CD14-positive monocyte (primary cell): ENCODE measurements at regions not wholly inside any gene's neighbourhood (a gene's known extent, or its start where the extent isn't known, plus 50 kb on each side); places are given as distances from the start of the nearest gene placed in this dataset.
A peak's percentile ranks its signal among the peaks of the same experiment; 100 is the strongest.

Experiments used
- DNase-seq, 3 donors: peaks; one replicate each; pipeline ENCODE4 v3.0.0-alpha.2; 2011 to 2022
- H2AFZ ChIP-seq: 2 replicates; pipeline ENCODE4 v1.6.0; 2012; ENCODE audit warnings: mild to moderate bottlenecking, low read depth, low read length, inconsistent platforms; ENCODE audit not compliant: insufficient read depth, poor library complexity, severe bottlenecking
- H3K27ac ChIP-seq, 2 donors: 1 replicate in 1 of 2; 2 replicates in 1 of 2; pipeline ENCODE4 v1.5.1; 2012 to 2013; ENCODE audit warnings: low read length in 2 of 2, control low read depth in 1 of 2, inconsistent platforms in 1 of 2, low read depth in 1 of 2, mild to moderate bottlenecking in 1 of 2
- H3K27me3 ChIP-seq, 2 donors: one replicate each; pipeline versions ENCODE4 v1.6.0 to v1.6.1; 2011 to 2013; ENCODE audit warnings: low read length in 2 of 2; ENCODE audit not compliant: control insufficient read depth in 2 of 2, insufficient read depth in 2 of 2
- H3K36me3 ChIP-seq, 2 donors: replicated peaks in 1 of 2; 1 replicate in 1 of 2; 2 replicates in 1 of 2; pipeline versions ENCODE4 v1.5.1 to v1.6.1; 2012 to 2013; ENCODE audit warnings: low read length in 2 of 2, control low read depth in 1 of 2, inconsistent platforms in 1 of 2, mild to moderate bottlenecking in 1 of 2; ENCODE audit not compliant: insufficient read depth in 2 of 2, control insufficient read depth in 1 of 2
- H3K4me1 ChIP-seq, 2 donors: 1 replicate in 1 of 2; 2 replicates in 1 of 2; pipeline versions ENCODE4 v1.5.1 to v1.6.1; 2012 to 2013; ENCODE audit warnings: low read length in 2 of 2, control low read depth in 1 of 2, inconsistent platforms in 1 of 2, mild to moderate bottlenecking in 1 of 2, moderate library complexity in 1 of 2; ENCODE audit not compliant: insufficient read depth in 2 of 2, control insufficient read depth in 1 of 2
- H3K4me2 ChIP-seq: replicated peaks from 2 replicates; pipeline ENCODE3; 2012; ENCODE audit warnings: low read length, moderate library complexity, mild to moderate bottlenecking; ENCODE audit not compliant: poor library complexity, severe bottlenecking; ENCODE audit errors: extremely low read depth
- H3K4me3 ChIP-seq, 3 experiments: fragments of 200-600 bp in 1 of 3; sonication (generic) in 1 of 3; replicated peaks in 1 of 3; 1 replicate in 2 of 3; 2 replicates in 1 of 3; pipeline ENCODE4 v1.5.1; 2011 to 2013; ENCODE audit warnings: low read length in 3 of 3, mild to moderate bottlenecking in 3 of 3, control low read depth in 2 of 3, low read depth in 2 of 3, inconsistent platforms in 1 of 3, moderate library complexity in 1 of 3
- H3K79me2 ChIP-seq: 2 replicates; pipeline ENCODE4 v1.6.0; 2012; ENCODE audit warnings: mild to moderate bottlenecking, control low read depth, inconsistent platforms, low read length, moderate library complexity; ENCODE audit not compliant: insufficient read depth
- H3K9ac ChIP-seq: 2 replicates; pipeline ENCODE4 v1.6.0; 2017; ENCODE audit warnings: low read length, mild to moderate bottlenecking; ENCODE audit not compliant: insufficient read depth, poor library complexity, severe bottlenecking
- H3K9me3 ChIP-seq, 2 donors: replicated peaks in 1 of 2; 1 replicate in 1 of 2; 2 replicates in 1 of 2; pipeline versions ENCODE4 v1.5.1 to v1.6.1; 2012 to 2013; ENCODE audit warnings: low read length in 2 of 2, control low read depth in 1 of 2; ENCODE audit not compliant: control insufficient read depth in 1 of 2, insufficient read depth in 1 of 2
- H4K20me1 ChIP-seq: 2 replicates; pipeline ENCODE4 v1.6.0; 2012; ENCODE audit warnings: mild to moderate bottlenecking, low read length, control low read depth, moderate library complexity; ENCODE audit not compliant: insufficient read depth
- H3K27ac Mint-ChIP-seq, 7 donors: one replicate each; pipeline ENCODE4 v1.8.0; 2020; ENCODE audit warnings: mild to moderate bottlenecking in 7 of 7, mixed read lengths in 7 of 7, moderate library complexity in 6 of 7, inconsistent platforms in 2 of 7
- H3K27me3 Mint-ChIP-seq, 3 donors: one replicate each; pipeline ENCODE4 v1.8.0; 2021 to 2022; ENCODE audit warnings: low read depth in 3 of 3, mild to moderate bottlenecking in 3 of 3, mixed read lengths in 3 of 3, moderate library complexity in 3 of 3, inconsistent platforms in 1 of 3
- H3K36me3 Mint-ChIP-seq, 2 donors: one replicate each; pipeline ENCODE4 v1.8.0; 2020; ENCODE audit warnings: mixed read lengths in 2 of 2, inconsistent platforms in 1 of 2, mild to moderate bottlenecking in 1 of 2
- H3K4me1 Mint-ChIP-seq: one replicate; pipeline ENCODE4 v1.8.0; 2020; ENCODE audit warnings: mild to moderate bottlenecking, mixed read lengths
- H3K4me3 Mint-ChIP-seq, 2 donors: one replicate each; pipeline ENCODE4 v1.8.0; 2020; ENCODE audit warnings: mild to moderate bottlenecking in 2 of 2, mixed read lengths in 2 of 2, moderate library complexity in 1 of 2
- H3K9me3 Mint-ChIP-seq, 7 donors: one replicate each; pipeline ENCODE4 v1.8.0; 2020 to 2022; ENCODE audit warnings: mixed read lengths in 7 of 7, mild to moderate bottlenecking in 6 of 7, moderate library complexity in 6 of 7, inconsistent platforms in 2 of 7
- WGBS: methylation state at CpG from one replicate; pipeline ENCODE4 v1.1.5; 2013; ENCODE audit warnings: missing lambda C conversion rate; ENCODE audit not compliant: insufficient coverage; 5-methylcytosine and 5-hydroxymethylcytosine counted together
- intact Hi-C, 2 donors: fragments of 100-400 bp; cut with micrococcal nuclease; formaldehyde crosslinking; loops; one replicate each; pipeline versions ENCODE4 v1.15.0 to v1.15.1; 2023
- TF ChIP-seq, protein P1 (sequence below): fragments of 200-600 bp; IDR thresholded peaks from one replicate; pipeline ENCODE4 v1.8.0; 2022; ENCODE audit warnings: antibody characterized with exemption, mild to moderate bottlenecking

DNA sequence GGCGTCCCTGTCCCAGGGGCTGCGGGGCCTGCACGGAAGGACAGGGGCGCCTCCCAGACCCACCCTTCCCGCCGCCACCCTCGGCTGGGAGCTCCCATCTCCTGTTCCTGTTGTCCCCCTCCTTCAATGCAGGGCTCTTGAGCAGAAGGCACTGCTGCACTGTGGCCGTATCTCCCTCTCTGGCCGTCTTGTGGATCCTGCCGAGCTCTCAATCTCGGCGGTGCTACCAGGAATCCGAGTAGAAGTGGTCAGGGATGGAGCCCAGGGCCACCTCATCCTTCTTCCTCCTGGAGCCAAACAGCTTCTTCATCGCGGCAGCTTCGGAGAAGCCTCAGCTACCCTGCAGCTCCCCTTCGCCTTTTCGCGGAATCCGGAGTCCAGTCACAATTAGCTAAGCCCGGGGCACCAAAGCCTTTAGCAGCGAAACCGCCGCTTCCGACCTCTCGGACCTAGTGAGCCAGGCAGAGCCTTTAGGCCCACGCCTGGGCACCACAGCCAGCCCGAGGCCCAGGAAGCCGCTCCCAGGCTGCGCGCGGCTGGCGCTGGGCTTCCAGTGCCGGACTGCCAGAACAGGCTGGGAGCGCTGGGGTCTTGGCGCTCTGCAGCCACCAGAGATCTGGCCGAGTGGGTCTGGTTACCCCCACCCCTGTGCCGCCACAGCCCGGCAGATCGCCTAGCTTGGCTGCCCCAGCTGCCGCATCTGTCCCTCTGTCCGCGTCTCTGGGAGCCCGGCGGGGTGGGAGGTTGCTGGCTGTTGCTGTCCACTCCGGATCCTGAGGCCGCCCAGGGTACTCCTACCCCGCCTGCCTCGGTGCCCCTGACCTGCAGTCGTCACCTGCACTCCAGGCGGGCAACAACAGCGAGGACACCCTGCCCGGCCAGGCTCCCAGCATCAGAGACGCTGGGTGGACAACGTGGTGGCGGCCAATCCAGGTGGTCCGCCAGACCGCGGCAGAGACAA lies 69.1 kb downstream of the ASCL4 start:
- peak overlapping the region; percentile 46 for H3K4me2 ChIP-seq
- peak overlapping the region in 1 of 7 donors; percentile 35 for H3K27ac Mint-ChIP-seq
- H3K36me3 Mint-ChIP-seq: peaks cover 0 to 2% of the 10 kb centered on the region in 2 donors
- H3K4me1 Mint-ChIP-seq: peaks cover 10% of the 10 kb centered on the region
- H3K4me3 ChIP-seq: no peak overlapping the region
- no peaks in the 10 kb centered on the region for H3K36me3 ChIP-seq
- H3K4me3 Mint-ChIP-seq: peak overlapping the region; percentile 37 to 86
- peaks cover 0 to 11% of the 10 kb centered on the region in 2 donors for H3K9me3 ChIP-seq
- peaks cover 69 to 83% (median 77%) of the 10 kb centered on the region in 3 donors for H3K27me3 Mint-ChIP-seq
- peaks cover 0 to 19% (median 2%) of the 10 kb centered on the region in 7 donors for H3K9me3 Mint-ChIP-seq
- H4K20me1 ChIP-seq: no peaks in the 10 kb centered on the region
- H3K79me2 ChIP-seq: no peaks in the 10 kb centered on the region
- 2% methylated on average over 53 of the region's 59 CpGs for WGBS
- H3K9ac ChIP-seq: no peak overlapping the region
- H2AFZ ChIP-seq: peak overlapping the region; percentile 50
- peaks cover 12 to 15% of the 10 kb centered on the region in 2 donors for H3K4me1 ChIP-seq
- H3K27ac ChIP-seq: no peak overlapping the region
- no peak for DNase-seq
- intact Hi-C loops: no loop called here
- TF ChIP-seq, protein P1, sequence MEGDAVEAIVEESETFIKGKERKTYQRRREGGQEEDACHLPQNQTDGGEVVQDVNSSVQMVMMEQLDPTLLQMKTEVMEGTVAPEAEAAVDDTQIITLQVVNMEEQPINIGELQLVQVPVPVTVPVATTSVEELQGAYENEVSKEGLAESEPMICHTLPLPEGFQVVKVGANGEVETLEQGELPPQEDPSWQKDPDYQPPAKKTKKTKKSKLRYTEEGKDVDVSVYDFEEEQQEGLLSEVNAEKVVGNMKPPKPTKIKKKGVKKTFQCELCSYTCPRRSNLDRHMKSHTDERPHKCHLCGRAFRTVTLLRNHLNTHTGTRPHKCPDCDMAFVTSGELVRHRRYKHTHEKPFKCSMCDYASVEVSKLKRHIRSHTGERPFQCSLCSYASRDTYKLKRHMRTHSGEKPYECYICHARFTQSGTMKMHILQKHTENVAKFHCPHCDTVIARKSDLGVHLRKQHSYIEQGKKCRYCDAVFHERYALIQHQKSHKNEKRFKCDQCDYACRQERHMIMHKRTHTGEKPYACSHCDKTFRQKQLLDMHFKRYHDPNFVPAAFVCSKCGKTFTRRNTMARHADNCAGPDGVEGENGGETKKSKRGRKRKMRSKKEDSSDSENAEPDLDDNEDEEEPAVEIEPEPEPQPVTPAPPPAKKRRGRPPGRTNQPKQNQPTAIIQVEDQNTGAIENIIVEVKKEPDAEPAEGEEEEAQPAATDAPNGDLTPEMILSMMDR: no peak
- H3K27me3 ChIP-seq: peaks cover 60 to 98% of the 10 kb centered on the region in 2 donors

DNA sequence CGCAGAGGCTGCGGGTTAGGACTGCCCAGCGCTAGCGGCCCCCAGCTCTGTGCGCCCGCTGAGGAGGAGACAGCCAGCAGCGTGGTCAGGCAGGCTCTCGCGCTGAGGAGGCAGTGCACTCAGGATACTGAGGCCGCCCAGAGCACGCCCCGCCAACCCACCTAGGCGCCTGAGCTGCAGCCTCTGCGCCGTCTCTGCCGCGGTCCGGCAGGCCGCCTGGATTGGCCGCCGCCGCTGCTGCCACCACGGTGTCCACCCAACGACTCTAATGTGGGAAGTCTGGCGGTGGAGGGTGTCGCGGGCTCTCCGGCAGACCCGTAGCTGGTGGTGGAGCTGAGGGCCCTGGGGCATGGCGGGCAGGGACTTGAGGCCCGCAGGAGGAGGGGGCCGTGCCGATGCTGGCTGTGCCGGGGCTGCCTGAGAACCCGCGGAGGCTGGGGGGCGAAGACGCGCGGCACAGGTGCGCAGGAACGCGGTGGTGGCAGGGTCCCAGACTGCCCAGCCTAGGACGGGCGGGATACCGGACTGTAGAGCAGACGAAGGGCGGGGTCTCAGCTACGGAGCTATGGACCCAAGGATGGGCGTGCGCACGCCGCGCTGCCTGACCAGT lies 69.9 kb downstream of the ASCL4 start:
- Mint-ChIP-seq H3K4me3 (peak overlapping the region; percentile 37 to 86), H3K4me1 (peaks cover 10% of the 10 kb centered on the region), H3K27ac (no peak overlapping the region), H3K36me3 (peaks cover 0 to 2% of the 10 kb centered on the region in 2 donors), H3K9me3 (peaks cover 0 to 19% (median 2%) of the 10 kb centered on the region in 7 donors), H3K27me3 (peaks cover 72 to 85% (median 79%) of the 10 kb centered on the region in 3 donors)
- Histone ChIP-seq H3K4me2 (peak overlapping the region; percentile 46), H3K4me1 (peaks cover 12 to 15% of the 10 kb centered on the region in 2 donors), H3K9me3 (peaks cover 0 to 11% of the 10 kb centered on the region in 2 donors), H3K9ac (no peak overlapping the region), H3K27ac (no peak overlapping the region), H3K27me3 (peaks cover 63 to 96% of the 10 kb centered on the region in 2 donors), H3K79me2 (no peaks in the 10 kb centered on the region), H3K36me3 (no peaks in the 10 kb centered on the region), H3K4me3 (no peak overlapping the region), H2AFZ (peak overlapping the region; percentile 35), H4K20me1 (no peaks in the 10 kb centered on the region)
- TF ChIP-seq, protein P1: no peak
- intact Hi-C loops: no loop called here
- WGBS: 3% methylated on average over 54 of the region's 54 CpGs
- no peak for DNase-seq
